Mucosa of descending colon (tissue), 3 donors: ENCODE measurements at regions not wholly inside any gene's neighbourhood (a gene's known extent, or its start where the extent isn't known, plus 50 kb on each side); places are given as distances from the start of the nearest gene placed in this dataset.

ENCODE experiments used
- ATAC-seq: fragments of 200-7000 bp; cut with Tn5 transposase; one replicate; pipeline ENCODE4 v1.9.1; 2020; ENCODE audit warnings: mild to moderate bottlenecking, moderate library complexity
- DNase-seq, 3 donors: peaks; one replicate each; pipeline ENCODE4 v3.0.0-alpha.2; 2020
- H3K36me3 ChIP-seq: fragments of 200-600 bp; one replicate; pipeline ENCODE4 v1.8.0; 2021; ENCODE audit warnings: low read depth, mild to moderate bottlenecking
- H3K4me1 ChIP-seq: fragments of 200-600 bp; one replicate; pipeline ENCODE4 v1.8.0; 2021; ENCODE audit warnings: low read depth, mild to moderate bottlenecking
- H3K4me3 ChIP-seq: fragments of 200-600 bp; one replicate; pipeline ENCODE4 v1.8.0; 2021; ENCODE audit warnings: mild to moderate bottlenecking
- H3K9me3 ChIP-seq: fragments of 200-600 bp; one replicate; pipeline ENCODE4 v1.8.0; 2021; ENCODE audit warnings: mild to moderate bottlenecking
- CTCF ChIP-seq: fragments of 200-600 bp; IDR thresholded peaks from one replicate; pipeline ENCODE4 v1.8.0; 2022; ENCODE audit warnings: antibody characterized with exemption, mild to moderate bottlenecking
- intact Hi-C, 2 donors: fragments of 100-400 bp; cut with DNase I in 1 of 2; cut with micrococcal nuclease in 1 of 2; formaldehyde crosslinking; loops; one replicate each; pipeline versions ENCODE4 v1.11.0 to v1.11.1; 2022; cut with DNase I, micrococcal nuclease
- donor health status: DM: no; HTN: no; CAD: no; lungs with moderate emphysema.
- donor health status: DM: no; HTN: no; CAD: no.
- donor health status: DM: no; HTN: yes; CAD: no.

DNA sequence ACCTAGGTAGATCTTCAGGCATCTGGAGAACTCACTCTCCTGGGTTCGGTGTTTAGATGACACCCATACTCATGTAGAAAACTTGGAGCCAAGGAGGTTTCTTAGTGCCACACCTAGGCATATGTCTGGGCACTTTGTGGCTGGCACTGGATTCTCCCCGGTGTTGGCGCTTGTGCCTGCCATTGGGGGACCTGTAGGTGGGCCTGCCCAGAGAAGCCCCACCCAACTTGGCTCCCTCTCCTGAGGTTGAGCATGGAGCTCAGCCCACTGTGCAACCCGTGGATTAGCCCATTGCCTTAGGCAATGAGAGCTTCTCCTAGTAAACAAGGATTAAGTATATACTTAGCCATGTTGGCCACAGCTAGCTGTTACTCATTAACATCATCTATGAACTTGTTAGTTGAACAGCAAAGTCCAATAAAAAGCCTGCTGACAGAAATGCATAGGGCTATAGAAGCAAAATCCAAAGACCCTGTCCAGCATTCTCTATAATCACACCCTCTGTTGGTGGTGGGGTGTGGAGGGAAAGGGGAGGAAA, 335.5 kb upstream of the CHORDC1 start:
- peaks cover 29% of the 10 kb centered on the region for H3K9me3 ChIP-seq
- no peak for DNase-seq
- intact Hi-C loops: no loop called here
- no peak for ATAC-seq
- H3K4me1 ChIP-seq: no peaks in the 10 kb centered on the region
- no peaks in the 10 kb centered on the region for H3K36me3 ChIP-seq
- no peak for TF ChIP-seq CTCF
- no peak overlapping the region for H3K4me3 ChIP-seq

DNA sequence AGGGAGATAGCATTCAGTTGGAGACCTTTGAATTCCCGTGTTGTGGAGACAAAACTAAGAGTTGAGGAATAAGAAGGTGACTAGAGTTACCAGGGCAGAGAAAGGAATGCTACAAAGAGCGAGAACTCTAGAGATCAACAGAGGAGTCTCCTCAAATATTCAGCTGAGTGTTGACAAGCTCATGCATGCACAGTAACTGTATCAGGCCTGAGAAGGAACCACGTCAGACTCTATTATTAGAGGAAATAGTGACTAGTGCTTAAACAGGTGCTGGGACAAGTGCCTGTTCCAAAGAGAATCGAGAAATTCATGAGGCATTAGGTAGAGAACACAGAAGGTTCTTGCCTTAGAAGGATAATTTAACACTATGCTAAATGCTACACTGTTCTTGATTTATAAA, 333.8 kb upstream of the CHORDC1 start:
- no peaks in the 10 kb centered on the region for H3K36me3 ChIP-seq
- H3K9me3 ChIP-seq: peaks cover 25% of the 10 kb centered on the region
- H3K4me1 ChIP-seq: no peaks in the 10 kb centered on the region
- no peak for ATAC-seq
- intact Hi-C loops: no loop called here
- TF ChIP-seq CTCF: no peak
- DNase-seq: no peak
- no peak overlapping the region for H3K4me3 ChIP-seq

- intact Hi-C loops: no loop called here
- Histone ChIP-seq H3K4me3 (no peak overlapping the region), H3K4me1 (no peaks in the 10 kb centered on the region), H3K9me3 (peaks cover 25% of the 10 kb centered on the region), H3K36me3 (no peaks in the 10 kb centered on the region)
- TF ChIP-seq CTCF: no peak
- ATAC-seq (no peak), DNase-seq (no peak)
Observed at GRCh38 chr11:90556026-90556425, 333.2 kb upstream of the CHORDC1 start.

GRCh38 chr11:90555477-90555876, 332.6 kb upstream of the CHORDC1 start:
- no peak for ATAC-seq
- no peak for TF ChIP-seq CTCF

DNA sequence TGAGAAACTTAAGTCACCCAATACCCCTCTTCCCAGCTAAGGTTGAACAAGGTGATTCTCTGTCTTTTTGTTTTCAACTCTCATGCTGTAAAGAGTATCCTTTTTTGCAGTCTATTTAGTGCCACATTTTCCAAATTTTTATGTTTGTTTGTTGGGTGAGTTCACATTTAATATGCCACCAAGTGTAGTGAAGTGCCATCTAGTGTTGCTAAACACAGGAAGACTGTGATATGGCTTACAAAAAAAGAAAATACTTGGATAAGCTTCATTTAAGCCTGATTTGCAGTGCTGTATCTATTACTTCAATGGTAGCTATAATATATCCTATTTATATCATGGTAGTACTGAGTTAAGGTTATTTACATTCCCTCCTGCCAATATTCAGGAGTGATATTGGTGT, 319.2 kb upstream of the CHORDC1 start:
- Histone ChIP-seq H3K36me3 (no peaks in the 10 kb centered on the region), H3K4me3 (no peak overlapping the region), H3K4me1 (no peaks in the 10 kb centered on the region), H3K9me3 (no peaks in the 10 kb centered on the region)
- ATAC-seq (no peak), DNase-seq (no peak)
- no peak for TF ChIP-seq CTCF
- intact Hi-C loops: no loop called here

More at GRCh38 chr11:90555477-90555876, 332.6 kb upstream of the CHORDC1 start:
- intact Hi-C loops: no loop called here
- Histone ChIP-seq H3K4me3 (no peak overlapping the region), H3K9me3 (peaks cover 25% of the 10 kb centered on the region), H3K36me3 (no peaks in the 10 kb centered on the region), H3K4me1 (no peaks in the 10 kb centered on the region)
- no peak for DNase-seq

- Histone ChIP-seq H3K36me3 (no peaks in the 10 kb centered on the region), H3K9me3 (no peaks in the 10 kb centered on the region), H3K4me3 (no peak overlapping the region), H3K4me1 (no peaks in the 10 kb centered on the region)
- ATAC-seq (no peak), DNase-seq (no peak)
- intact Hi-C loops: no loop called here
- TF ChIP-seq CTCF: no peak
Observed at GRCh38 chr11:90536301-90536700, 313.5 kb upstream of the CHORDC1 start.
